ENCODE measurements at regions not wholly inside any gene's neighbourhood (a gene's known extent, or its start where the extent isn't known, plus 50 kb on each side); places are given as distances from the start of the nearest gene placed in this dataset.

GRCh38 chr13:104043184-104043583 is 977.0 kb upstream of the SLC10A2 start:
- TF ChIP-seq SPI1 (IDR thresholded peaks at IDR 0.05; ENCODE audit: low read depth, low read length) (no peak), POU2F2 (IDR thresholded peaks at IDR 0.05; ENCODE audit: low read depth, low read length) (no peak), POLR2AphosphoS5 (IDR thresholded peaks at IDR 0.05; ENCODE audit: low read depth, low read length) (no peak), PAX5 (IDR thresholded peaks at IDR 0.05; ENCODE audit: insufficient read depth, low read length, severe bottlenecking) (no peak), TAF1 (IDR thresholded peaks at IDR 0.05; ENCODE audit: low read depth, low read length) (no peak), POLR2A (IDR thresholded peaks at IDR 0.05; ENCODE audit: low read depth, low read length) (no peak)
- FAIRE-seq = no peak

GRCh38 chr13:104034891-104035290 is 968.7 kb upstream of the SLC10A2 start:
- FAIRE-seq (no peak), DNase-seq (ENCODE audit: insufficient read length, low spot score) (no peak)
- TF ChIP-seq PAX5 (IDR thresholded peaks at IDR 0.05; ENCODE audit: insufficient read depth, low read length, severe bottlenecking) (no peak), TAF1 (IDR thresholded peaks at IDR 0.05; ENCODE audit: low read depth, low read length) (no peak)

More at GRCh38 chr13:104043184-104043583, 977.0 kb upstream of the SLC10A2 start:
- no peak for DNase-seq (ENCODE audit: insufficient read length, low spot score)

DNA sequence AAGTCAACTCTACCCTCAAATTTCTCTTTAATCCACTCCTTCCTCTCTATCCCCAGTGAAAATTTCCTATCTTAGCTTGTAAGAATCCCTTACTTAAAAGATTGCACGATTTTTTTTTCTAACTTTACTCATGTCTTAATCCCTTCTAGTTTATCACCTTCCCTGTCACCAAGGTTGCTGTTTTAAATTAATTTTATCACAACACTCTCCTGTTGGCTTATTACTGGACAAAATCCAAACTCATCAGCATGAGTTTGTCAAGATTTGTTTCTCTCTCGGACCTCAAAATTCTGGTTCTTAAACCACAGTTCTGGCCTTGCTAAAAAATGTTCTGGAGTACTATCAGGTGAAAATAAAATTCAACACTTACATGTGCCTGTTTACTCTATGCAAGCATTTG is 959.1 kb upstream of the SLC10A2 start:
- no peak for TF ChIP-seq POLR2AphosphoS5 (IDR thresholded peaks at IDR 0.05; ENCODE audit: low read depth, low read length)
- TF ChIP-seq POU2F2 (IDR thresholded peaks at IDR 0.05; ENCODE audit: low read depth, low read length) = no peak
- no peak for TF ChIP-seq PAX5 (IDR thresholded peaks at IDR 0.05; ENCODE audit: insufficient read depth, low read length, severe bottlenecking)
- TF ChIP-seq SPI1 (IDR thresholded peaks at IDR 0.05; ENCODE audit: low read depth, low read length) = no peak
- TF ChIP-seq POLR2A (IDR thresholded peaks at IDR 0.05; ENCODE audit: low read depth, low read length) = no peak
- TF ChIP-seq TAF1 (IDR thresholded peaks at IDR 0.05; ENCODE audit: low read depth, low read length) = no peak
- no peak for DNase-seq (ENCODE audit: insufficient read length, low spot score)
- no peak for FAIRE-seq

DNA sequence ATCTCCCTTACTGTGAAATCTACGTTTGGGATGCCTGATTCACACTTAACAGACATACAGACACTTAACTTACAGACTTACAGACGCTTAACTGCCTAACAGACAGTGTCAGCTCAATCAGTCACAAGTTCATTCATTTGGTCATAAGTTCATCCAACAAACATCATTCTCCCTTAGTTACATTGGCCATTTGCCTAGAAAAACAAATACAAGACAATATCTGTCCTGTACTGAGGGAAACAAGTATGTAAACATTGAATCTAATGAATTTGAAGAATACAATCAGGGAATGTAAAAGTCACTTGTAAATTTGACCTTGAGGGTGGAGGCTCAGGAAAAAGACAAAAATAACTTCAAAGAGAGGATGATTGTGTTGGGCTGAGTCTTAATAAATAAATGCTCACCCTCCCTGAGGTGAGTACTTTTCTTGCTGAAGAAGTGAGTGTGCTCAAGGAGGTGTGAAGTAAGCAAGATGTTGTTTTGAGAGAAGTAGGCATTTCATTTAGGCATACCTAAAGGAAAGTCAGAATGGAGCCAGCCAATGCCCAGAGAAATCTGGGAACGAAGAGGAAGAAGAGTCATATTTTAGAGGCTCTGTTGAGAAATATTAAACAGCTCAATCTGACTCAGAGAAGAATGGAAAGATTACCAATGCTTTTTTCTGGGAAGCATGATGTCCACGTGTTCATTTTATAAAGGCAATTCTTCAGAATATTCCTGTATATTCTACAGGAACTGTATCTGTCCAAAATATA is 958.4 kb upstream of the SLC10A2 start:
- TF ChIP-seq TAF1 (IDR thresholded peaks at IDR 0.05; ENCODE audit: low read depth, low read length) (no peak), SPI1 (IDR thresholded peaks at IDR 0.05; ENCODE audit: low read depth, low read length) (no peak), POU2F2 (IDR thresholded peaks at IDR 0.05; ENCODE audit: low read depth, low read length) (no peak), POLR2A (IDR thresholded peaks at IDR 0.05; ENCODE audit: low read depth, low read length) (no peak), POLR2AphosphoS5 (IDR thresholded peaks at IDR 0.05; ENCODE audit: low read depth, low read length) (no peak), PAX5 (IDR thresholded peaks at IDR 0.05; ENCODE audit: insufficient read depth, low read length, severe bottlenecking) (no peak)
- DNase-seq (ENCODE audit: insufficient read length, low spot score) (no peak), FAIRE-seq (no peak)

DNA sequence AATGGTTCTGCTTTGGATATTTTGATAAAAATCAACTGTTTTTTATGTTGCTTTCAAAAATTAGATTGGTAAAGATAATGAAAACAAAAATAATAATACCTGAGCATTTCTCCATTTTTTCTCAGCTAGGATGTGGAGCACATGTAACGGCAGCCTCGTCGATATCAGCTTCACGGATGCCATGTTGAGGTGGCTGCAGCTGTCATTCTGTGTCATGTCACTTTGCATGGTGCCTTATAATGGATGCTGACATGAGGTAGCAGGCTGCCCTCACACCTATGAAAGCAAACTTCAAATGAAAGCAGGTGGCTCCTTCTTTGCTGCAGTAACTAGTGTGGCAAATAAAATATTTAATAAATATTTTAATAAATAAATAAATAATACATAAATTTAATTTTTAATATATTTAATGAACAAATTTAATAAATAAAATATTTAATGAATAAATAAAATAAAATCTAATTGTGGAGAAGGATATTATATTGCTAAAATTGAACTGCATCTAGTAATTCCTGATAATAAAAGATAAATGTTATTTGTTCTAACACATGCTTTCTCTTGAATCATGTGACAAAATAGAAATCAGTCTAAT is 955.7 kb upstream of the SLC10A2 start:
- TF ChIP-seq POLR2A (IDR thresholded peaks at IDR 0.05; ENCODE audit: low read depth, low read length) (no peak), SPI1 (IDR thresholded peaks at IDR 0.05; ENCODE audit: low read depth, low read length) (no peak), POLR2AphosphoS5 (IDR thresholded peaks at IDR 0.05; ENCODE audit: low read depth, low read length) (no peak), TAF1 (IDR thresholded peaks at IDR 0.05; ENCODE audit: low read depth, low read length) (no peak), PAX5 (IDR thresholded peaks at IDR 0.05; ENCODE audit: insufficient read depth, low read length, severe bottlenecking) (no peak), POU2F2 (IDR thresholded peaks at IDR 0.05; ENCODE audit: low read depth, low read length) (no peak)
- DNase-seq (ENCODE audit: insufficient read length, low spot score) = no peak
- FAIRE-seq = no peak

DNA sequence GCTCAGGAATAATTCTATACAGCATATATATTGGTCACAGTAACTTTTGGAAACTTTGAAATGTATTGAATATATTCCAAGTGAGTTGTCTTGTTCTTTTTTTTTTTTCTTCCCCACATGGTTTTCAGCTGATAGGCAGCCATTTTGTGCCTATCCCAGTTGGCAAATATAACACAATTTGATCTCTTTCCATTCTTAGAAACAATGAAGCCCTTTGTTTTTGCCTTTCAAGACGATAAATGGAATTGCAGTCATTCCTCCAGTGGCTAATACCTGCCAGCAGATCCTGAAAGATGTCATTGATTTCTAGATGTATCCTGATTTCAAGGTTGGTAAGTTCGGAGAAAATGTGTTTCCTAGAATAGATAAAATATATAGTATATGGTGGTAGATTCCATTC is 951.1 kb upstream of the SLC10A2 start:
- FAIRE-seq (no peak), DNase-seq (ENCODE audit: insufficient read length, low spot score) (no peak)
- TF ChIP-seq POLR2AphosphoS5 (IDR thresholded peaks at IDR 0.05; ENCODE audit: low read depth, low read length) (no peak), TAF1 (IDR thresholded peaks at IDR 0.05; ENCODE audit: low read depth, low read length) (no peak), PAX5 (IDR thresholded peaks at IDR 0.05; ENCODE audit: insufficient read depth, low read length, severe bottlenecking) (no peak), POLR2A (IDR thresholded peaks at IDR 0.05; ENCODE audit: low read depth, low read length) (no peak), SPI1 (IDR thresholded peaks at IDR 0.05; ENCODE audit: low read depth, low read length) (no peak), POU2F2 (IDR thresholded peaks at IDR 0.05; ENCODE audit: low read depth, low read length) (no peak)

DNA sequence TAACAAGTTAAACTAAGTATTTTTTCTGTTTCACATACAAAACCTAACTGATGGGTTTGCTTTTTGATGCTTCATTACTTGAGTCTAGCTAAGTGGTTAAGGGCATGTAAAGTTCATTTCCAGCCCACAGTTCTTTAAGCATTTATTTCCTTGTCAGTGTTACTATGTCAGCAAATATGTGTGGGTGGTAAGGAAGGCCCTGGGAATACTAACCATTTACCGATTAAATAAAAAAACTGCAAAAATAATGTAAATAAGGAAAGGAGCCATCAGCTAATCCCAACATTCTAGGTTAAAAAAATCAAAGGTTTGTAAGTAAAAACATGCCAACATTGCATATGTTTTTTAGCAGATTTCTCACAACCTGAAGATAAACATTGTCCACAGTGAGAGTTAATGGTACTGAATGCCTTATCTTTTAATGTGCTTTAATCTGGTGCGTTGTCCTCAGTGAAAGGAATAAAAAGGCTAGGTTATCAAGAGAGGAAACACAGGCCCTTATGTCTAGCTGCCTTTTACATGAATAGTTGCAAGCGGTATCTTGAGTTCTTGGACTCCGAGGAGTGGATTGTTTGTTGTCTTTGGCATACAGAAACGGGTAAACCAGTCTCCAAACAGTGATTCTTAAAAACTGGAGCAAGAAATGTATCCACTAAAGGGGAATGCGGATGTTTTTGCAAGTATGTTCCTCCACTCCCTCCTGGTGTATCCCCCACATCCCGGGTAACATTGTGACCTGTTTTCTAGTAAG is 949.6 kb upstream of the SLC10A2 start:
- TF ChIP-seq SPI1 (IDR thresholded peaks at IDR 0.05; ENCODE audit: low read depth, low read length) = no peak
- no peak for TF ChIP-seq POLR2A (IDR thresholded peaks at IDR 0.05; ENCODE audit: low read depth, low read length)
- no peak for TF ChIP-seq PAX5 (IDR thresholded peaks at IDR 0.05; ENCODE audit: insufficient read depth, low read length, severe bottlenecking)
- no peak for TF ChIP-seq POU2F2 (IDR thresholded peaks at IDR 0.05; ENCODE audit: low read depth, low read length)
- TF ChIP-seq TAF1 (IDR thresholded peaks at IDR 0.05; ENCODE audit: low read depth, low read length) = no peak
- TF ChIP-seq POLR2AphosphoS5 (IDR thresholded peaks at IDR 0.05; ENCODE audit: low read depth, low read length) = no peak
- no peak for FAIRE-seq

DNA sequence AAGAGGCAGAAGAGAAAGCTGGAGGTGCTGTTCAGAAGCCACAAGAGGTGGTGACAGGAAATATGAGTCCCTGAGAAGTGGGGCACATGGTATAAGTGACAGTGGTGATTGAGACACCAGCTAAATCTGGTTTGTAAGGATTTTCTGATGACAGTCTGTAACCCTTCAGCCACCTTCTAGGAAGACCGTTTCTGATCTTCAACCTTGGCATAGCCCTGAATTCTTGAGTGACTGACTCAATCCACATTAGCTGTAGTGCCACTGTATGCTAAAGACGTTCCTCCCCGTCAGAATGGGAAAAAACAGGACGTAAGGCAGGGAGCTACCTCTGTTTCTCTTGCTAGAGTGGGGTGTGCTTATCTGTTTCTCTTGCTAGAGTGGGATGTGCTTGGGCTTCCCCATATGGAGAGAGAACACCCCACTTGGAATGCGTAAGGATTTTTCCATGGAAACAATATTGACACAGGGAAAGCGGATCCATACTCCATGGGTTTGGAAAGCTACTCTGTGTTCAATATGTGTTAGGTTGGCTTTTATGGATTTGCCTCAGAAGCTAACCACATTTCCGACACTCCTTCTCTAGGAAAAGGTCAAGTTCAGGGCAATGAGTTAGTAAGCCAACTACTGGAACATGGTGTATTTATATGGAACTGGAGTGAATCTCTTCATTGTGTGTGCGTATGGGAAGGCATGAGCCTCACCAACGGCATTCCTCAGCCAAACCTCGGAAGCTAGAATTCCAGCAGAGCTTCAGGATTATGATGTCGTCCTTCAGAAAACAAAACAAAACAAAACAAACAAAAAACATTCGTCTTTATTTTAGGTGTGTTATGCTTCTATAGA is 948.8 kb upstream of the SLC10A2 start:
- DNase-seq (ENCODE audit: insufficient read length, low spot score) = no peak
- no peak for FAIRE-seq
- TF ChIP-seq POLR2A (IDR thresholded peaks at IDR 0.05; ENCODE audit: low read depth, low read length) = no peak
- no peak for TF ChIP-seq SPI1 (IDR thresholded peaks at IDR 0.05; ENCODE audit: low read depth, low read length)
- TF ChIP-seq POLR2AphosphoS5 (IDR thresholded peaks at IDR 0.05; ENCODE audit: low read depth, low read length) = no peak
- no peak for TF ChIP-seq POU2F2 (IDR thresholded peaks at IDR 0.05; ENCODE audit: low read depth, low read length)
- no peak for TF ChIP-seq TAF1 (IDR thresholded peaks at IDR 0.05; ENCODE audit: low read depth, low read length)
- no peak for TF ChIP-seq PAX5 (IDR thresholded peaks at IDR 0.05; ENCODE audit: insufficient read depth, low read length, severe bottlenecking)

More for the DNA sequence above, 949.6 kb upstream of the SLC10A2 start:
- no peak for DNase-seq (ENCODE audit: insufficient read length, low spot score)

Measured in GM12891 (cell line).